OCI-LY1 (cell line): ENCODE measurements at regions not wholly inside any gene's neighbourhood (a gene's known extent, or its start where the extent isn't known, plus 50 kb on each side); places are given as distances from the start of the nearest gene placed in this dataset.

Experiments
- EZH2 ChIP-seq: fragments of 200-600 bp; sonication (generic), shearing (Covaris generic); IDR thresholded peaks from 2 replicates; pipeline ENCODE4 v1.8.0; 2017; ENCODE audit warnings: borderline replicate concordance, mixed run types, mild to moderate bottlenecking, antibody characterized with exemption, low read length, moderate library complexity, mixed read lengths
- TF ChIP-seq, protein P1 (sequence below): fragments of 200-600 bp; sonication (generic), shearing (Covaris generic); IDR thresholded peaks from 2 replicates; pipeline ENCODE4 v1.5.1; 2017; ENCODE audit warnings: mild to moderate bottlenecking, antibody characterized with exemption, low read length, moderate library complexity, mixed read lengths

DNA sequence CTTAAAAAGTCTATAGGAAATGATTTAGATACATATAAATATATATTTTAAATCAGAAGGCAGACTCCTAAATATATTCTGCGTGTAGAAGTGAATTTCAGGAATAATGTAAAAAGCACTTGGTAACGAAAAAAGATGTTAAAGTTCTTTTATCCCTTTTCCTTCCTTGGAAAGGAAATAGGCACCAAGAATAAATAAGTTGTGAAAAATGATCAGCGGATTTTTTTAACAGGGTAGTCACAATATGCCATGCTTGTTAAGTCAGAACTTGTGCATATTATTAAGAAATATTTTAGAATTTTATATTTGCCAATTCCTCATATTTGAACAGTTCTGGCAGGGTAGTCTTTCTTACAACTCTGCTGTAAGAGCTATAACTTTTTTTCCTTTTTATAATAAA, 173.8 kb downstream of the CD83 start:
- TF ChIP-seq, protein P1, sequence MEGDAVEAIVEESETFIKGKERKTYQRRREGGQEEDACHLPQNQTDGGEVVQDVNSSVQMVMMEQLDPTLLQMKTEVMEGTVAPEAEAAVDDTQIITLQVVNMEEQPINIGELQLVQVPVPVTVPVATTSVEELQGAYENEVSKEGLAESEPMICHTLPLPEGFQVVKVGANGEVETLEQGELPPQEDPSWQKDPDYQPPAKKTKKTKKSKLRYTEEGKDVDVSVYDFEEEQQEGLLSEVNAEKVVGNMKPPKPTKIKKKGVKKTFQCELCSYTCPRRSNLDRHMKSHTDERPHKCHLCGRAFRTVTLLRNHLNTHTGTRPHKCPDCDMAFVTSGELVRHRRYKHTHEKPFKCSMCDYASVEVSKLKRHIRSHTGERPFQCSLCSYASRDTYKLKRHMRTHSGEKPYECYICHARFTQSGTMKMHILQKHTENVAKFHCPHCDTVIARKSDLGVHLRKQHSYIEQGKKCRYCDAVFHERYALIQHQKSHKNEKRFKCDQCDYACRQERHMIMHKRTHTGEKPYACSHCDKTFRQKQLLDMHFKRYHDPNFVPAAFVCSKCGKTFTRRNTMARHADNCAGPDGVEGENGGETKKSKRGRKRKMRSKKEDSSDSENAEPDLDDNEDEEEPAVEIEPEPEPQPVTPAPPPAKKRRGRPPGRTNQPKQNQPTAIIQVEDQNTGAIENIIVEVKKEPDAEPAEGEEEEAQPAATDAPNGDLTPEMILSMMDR = no peak
- TF ChIP-seq EZH2 = no peak
